H9 (cell line): ENCODE measurements at regions not wholly inside any gene's neighbourhood (a gene's known extent, or its start where the extent isn't known, plus 50 kb on each side); places are given as distances from the start of the nearest gene placed in this dataset.

Experiments
- DNase-seq: peaks from one replicate; pipeline ENCODE4 v3.0.0-alpha.2; 2017
- H2AFZ ChIP-seq: one replicate; pipeline ENCODE4 v1.6.1; 2013; ENCODE audit warnings: mild to moderate bottlenecking, low read length, control low read depth, moderate library complexity
- H2AK5ac ChIP-seq: 2 replicates; pipeline ENCODE4 v1.6.1; 2013; ENCODE audit warnings: low read length, control low read depth, mixed read lengths; ENCODE audit not compliant: insufficient read length
- H2BK120ac ChIP-seq: one replicate; pipeline ENCODE4 v1.6.1; 2013; ENCODE audit warnings: low read depth, mild to moderate bottlenecking, low read length, control low read depth, inconsistent platforms; ENCODE audit not compliant: poor library complexity, severe bottlenecking
- H2BK12ac ChIP-seq: 2 replicates; pipeline ENCODE4 v1.6.1; 2013; ENCODE audit warnings: low read length, control low read depth, mixed read lengths, low read depth; ENCODE audit not compliant: insufficient read length
- H2BK15ac ChIP-seq: 2 replicates; pipeline ENCODE4 v1.6.1; 2013; ENCODE audit warnings: low read depth, low read length, control low read depth
- H2BK20ac ChIP-seq: one replicate; pipeline ENCODE4 v1.6.1; 2013; ENCODE audit warnings: low read depth, mild to moderate bottlenecking, low read length, control low read depth, inconsistent platforms; ENCODE audit not compliant: poor library complexity, severe bottlenecking
- H2BK5ac ChIP-seq: 2 replicates; pipeline ENCODE4 v1.6.1; 2013; ENCODE audit warnings: low read length, control low read depth, mixed read lengths; ENCODE audit not compliant: insufficient read length
- H3K14ac ChIP-seq: 2 replicates; pipeline ENCODE4 v1.6.1; 2013; ENCODE audit warnings: low read length, control low read depth; ENCODE audit not compliant: insufficient read depth
- H3K18ac ChIP-seq: 2 replicates; pipeline ENCODE4 v1.6.1; 2013; ENCODE audit warnings: low read depth, mild to moderate bottlenecking, mixed read lengths, low read length, control low read depth; ENCODE audit not compliant: insufficient read length
- H3K23ac ChIP-seq: 2 replicates; pipeline ENCODE4 v1.6.1; 2013; ENCODE audit warnings: low read length, control low read depth, mixed read lengths, low read depth; ENCODE audit not compliant: insufficient read length
- H3K23me2 ChIP-seq: 2 replicates; pipeline ENCODE4 v1.6.1; 2013; ENCODE audit warnings: low read depth, mild to moderate bottlenecking, mixed read lengths, low read length, control low read depth; ENCODE audit not compliant: insufficient read length, poor library complexity, severe bottlenecking
- H3K27ac ChIP-seq: 2 replicates; pipeline ENCODE4 v1.5.1; 2013; ENCODE audit warnings: low read length, control low read depth, mixed read lengths, low read depth; ENCODE audit not compliant: insufficient read length
- H3K27me3 ChIP-seq: 2 replicates; pipeline ENCODE4 v1.6.1; 2013; ENCODE audit warnings: low read length, control low read depth, inconsistent platforms; ENCODE audit not compliant: insufficient read depth
- H3K4ac ChIP-seq: 2 replicates; pipeline ENCODE4 v1.6.1; 2013; ENCODE audit warnings: low read depth, mild to moderate bottlenecking, control low read depth, inconsistent platforms, low read length, moderate library complexity
- H3K4me1 ChIP-seq: 2 replicates; pipeline ENCODE4 v1.6.1; 2013; ENCODE audit warnings: low read length, control low read depth, inconsistent platforms; ENCODE audit not compliant: insufficient read depth
- H3K4me2 ChIP-seq: 2 replicates; pipeline ENCODE4 v1.6.1; 2013; ENCODE audit warnings: low read length, control low read depth, mixed read lengths; ENCODE audit not compliant: insufficient read length, insufficient read depth
- H3K56ac ChIP-seq: 2 replicates; pipeline ENCODE4 v1.6.1; 2013; ENCODE audit warnings: low read depth, mild to moderate bottlenecking, mixed read lengths, low read length, control low read depth; ENCODE audit not compliant: insufficient read length
- H3K79me1 ChIP-seq: 2 replicates; pipeline ENCODE4 v1.6.1; 2013; ENCODE audit warnings: low read depth, mild to moderate bottlenecking, moderate library complexity, low read length, control low read depth, inconsistent platforms; ENCODE audit not compliant: insufficient read depth, poor library complexity, severe bottlenecking
- H3K79me2 ChIP-seq: 2 replicates; pipeline ENCODE4 v1.6.1; 2013; ENCODE audit warnings: low read length, control low read depth, inconsistent platforms; ENCODE audit not compliant: insufficient read depth
- H3K9ac ChIP-seq: 2 replicates; pipeline ENCODE4 v1.6.1; 2013; ENCODE audit warnings: low read length, control low read depth, mixed read lengths; ENCODE audit not compliant: insufficient read length; ENCODE audit errors: extremely low read depth
- H3K9me3 ChIP-seq: one replicate; pipeline ENCODE4 v1.6.1; 2013; ENCODE audit warnings: low read depth, low read length, inconsistent platforms; ENCODE audit not compliant: control insufficient read depth
- H3T11ph ChIP-seq: one replicate; pipeline ENCODE4 v1.6.1; 2013; ENCODE audit warnings: mild to moderate bottlenecking, low read length, control low read depth, inconsistent platforms
- H4K20me1 ChIP-seq: one replicate; pipeline ENCODE4 v1.6.1; 2013; ENCODE audit not compliant: control insufficient read depth, insufficient read length, insufficient read depth
- H4K5ac ChIP-seq: 2 replicates; pipeline ENCODE4 v1.6.1; 2013; ENCODE audit warnings: low read depth, mild to moderate bottlenecking, mixed read lengths, low read length, control low read depth; ENCODE audit not compliant: insufficient read length
- H4K8ac ChIP-seq: replicated peaks from 2 replicates; pipeline ENCODE4 v1.6.1; 2013; ENCODE audit warnings: low read length, control low read depth, mixed read lengths, low read depth; ENCODE audit not compliant: insufficient read length
- H4K91ac ChIP-seq: 2 replicates; pipeline ENCODE4 v1.6.1; 2013; ENCODE audit warnings: low read depth, mild to moderate bottlenecking, moderate library complexity, mixed read lengths, low read length, control low read depth; ENCODE audit not compliant: insufficient read length
- H3K27ac Mint-ChIP-seq, 3 experiments: 2 replicates in 2 of 3; 3 replicates in 1 of 3; pipeline ENCODE4 v1.8.0; 2020 to 2021; ENCODE audit warnings: mixed read lengths in 3 of 3, mild to moderate bottlenecking in 1 of 3, moderate library complexity in 1 of 3
- H3K27me3 Mint-ChIP-seq: 2 replicates; pipeline ENCODE4 v1.8.0; 2021; ENCODE audit warnings: low read depth, mild to moderate bottlenecking, moderate library complexity, mixed read lengths
- H3K36me3 Mint-ChIP-seq, 3 experiments: 2 replicates in 2 of 3; 3 replicates in 1 of 3; pipeline ENCODE4 v1.8.0; 2020 to 2021; ENCODE audit warnings: low read depth in 3 of 3, mixed read lengths in 3 of 3; ENCODE audit not compliant: insufficient read depth in 1 of 3
- H3K4me1 Mint-ChIP-seq, 2 experiments: 2 replicates each; pipeline ENCODE4 v1.8.0; 2020; ENCODE audit warnings: mixed read lengths in 2 of 2
- H3K4me3 Mint-ChIP-seq, 2 experiments: 2 replicates in 1 of 2; 3 replicates in 1 of 2; pipeline ENCODE4 v1.8.0; 2020 to 2021; ENCODE audit warnings: mild to moderate bottlenecking in 2 of 2, mixed read lengths in 2 of 2, moderate library complexity in 1 of 2
- H3K9me3 Mint-ChIP-seq, 2 experiments: 2 replicates in 1 of 2; 3 replicates in 1 of 2; pipeline ENCODE4 v1.8.0; 2020; ENCODE audit warnings: mild to moderate bottlenecking in 2 of 2, mixed read lengths in 2 of 2, moderate library complexity in 1 of 2
- WGBS: extraction: QIAGEN DNeasy Blood & Tissue Kit; methylation state at CpG from one replicate; pipeline ENCODE4 v1.1.7; 2013; ENCODE audit warnings: missing lambda C conversion rate, low lambda C conversion rate, mixed read lengths; ENCODE audit not compliant: insufficient read length; ENCODE audit errors: extremely low coverage; 5-methylcytosine and 5-hydroxymethylcytosine counted together
- TF ChIP-seq, protein P1 (sequence below): fragments of 200-600 bp; sonication (generic); conservative IDR thresholded peaks from 3 replicates; pipeline ENCODE4 v1.8.0; 2021; ENCODE audit warnings: antibody characterized with exemption, mild to moderate bottlenecking

DNA sequence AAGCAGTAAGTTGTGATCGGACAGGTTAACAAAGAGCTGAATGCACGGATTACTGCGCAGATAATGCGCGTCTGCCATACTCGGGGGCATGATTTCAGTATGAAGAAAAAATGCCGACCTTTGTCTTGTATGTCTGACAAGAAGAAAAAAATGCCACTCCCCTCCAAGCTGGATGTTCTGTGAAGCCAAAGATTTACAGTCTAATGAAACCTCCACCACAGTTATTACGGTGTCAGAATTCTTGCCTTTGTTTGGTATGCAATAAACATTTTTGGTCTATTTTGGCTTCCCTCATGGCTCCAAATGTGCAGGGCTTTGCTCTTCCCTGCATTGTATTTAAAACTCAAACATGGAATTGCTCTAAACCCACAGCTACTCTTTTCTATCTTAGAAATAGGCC, 72.2 kb upstream of the THUMPD2 start:
- Histone ChIP-seq H2AK5ac (no peak overlapping the region), H2BK5ac (no peak overlapping the region), H3K27ac (no peak overlapping the region), H3T11ph (no peak overlapping the region), H2AFZ (no peak overlapping the region), H4K5ac (no peak overlapping the region), H3K9ac (no peak overlapping the region), H3K14ac (no peak overlapping the region), H3K79me1 (no peaks in the 10 kb centered on the region), H2BK120ac (no peak overlapping the region), H4K20me1 (no peaks in the 10 kb centered on the region), H4K8ac (no peak overlapping the region), H3K4me2 (no peak overlapping the region), H3K4me1 (no peaks in the 10 kb centered on the region), H3K23me2 (no peaks in the 10 kb centered on the region), H3K23ac (no peak overlapping the region), H3K56ac (no peak overlapping the region), H3K9me3 (no peaks in the 10 kb centered on the region), H3K4ac (no peak overlapping the region), H2BK15ac (no peak overlapping the region), H3K79me2 (no peaks in the 10 kb centered on the region), H2BK20ac (no peak overlapping the region), H2BK12ac (no peak overlapping the region), H4K91ac (no peak overlapping the region), H3K27me3 (no peaks in the 10 kb centered on the region), H3K18ac (no peak overlapping the region)
- no CpG with 5 or more reads among the region's 8 CpGs for WGBS
- no peak for DNase-seq
- Mint-ChIP-seq H3K36me3 (no peaks in the 10 kb centered on the region), H3K27ac (no peak overlapping the region; a peak in 2 of 7 replicates), H3K9me3 (no peaks in the 10 kb centered on the region), H3K4me1 (peaks cover 13% of the 10 kb centered on the region in 2 experiments), H3K27me3 (no peaks in the 10 kb centered on the region), H3K4me3 (no peak overlapping the region)
- TF ChIP-seq, protein P1, sequence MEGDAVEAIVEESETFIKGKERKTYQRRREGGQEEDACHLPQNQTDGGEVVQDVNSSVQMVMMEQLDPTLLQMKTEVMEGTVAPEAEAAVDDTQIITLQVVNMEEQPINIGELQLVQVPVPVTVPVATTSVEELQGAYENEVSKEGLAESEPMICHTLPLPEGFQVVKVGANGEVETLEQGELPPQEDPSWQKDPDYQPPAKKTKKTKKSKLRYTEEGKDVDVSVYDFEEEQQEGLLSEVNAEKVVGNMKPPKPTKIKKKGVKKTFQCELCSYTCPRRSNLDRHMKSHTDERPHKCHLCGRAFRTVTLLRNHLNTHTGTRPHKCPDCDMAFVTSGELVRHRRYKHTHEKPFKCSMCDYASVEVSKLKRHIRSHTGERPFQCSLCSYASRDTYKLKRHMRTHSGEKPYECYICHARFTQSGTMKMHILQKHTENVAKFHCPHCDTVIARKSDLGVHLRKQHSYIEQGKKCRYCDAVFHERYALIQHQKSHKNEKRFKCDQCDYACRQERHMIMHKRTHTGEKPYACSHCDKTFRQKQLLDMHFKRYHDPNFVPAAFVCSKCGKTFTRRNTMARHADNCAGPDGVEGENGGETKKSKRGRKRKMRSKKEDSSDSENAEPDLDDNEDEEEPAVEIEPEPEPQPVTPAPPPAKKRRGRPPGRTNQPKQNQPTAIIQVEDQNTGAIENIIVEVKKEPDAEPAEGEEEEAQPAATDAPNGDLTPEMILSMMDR: no peak
